ENCODE measurements at regions not wholly inside any gene's neighbourhood (a gene's known extent, or its start where the extent isn't known, plus 50 kb on each side); places are given as distances from the start of the nearest gene placed in this dataset.

DNA sequence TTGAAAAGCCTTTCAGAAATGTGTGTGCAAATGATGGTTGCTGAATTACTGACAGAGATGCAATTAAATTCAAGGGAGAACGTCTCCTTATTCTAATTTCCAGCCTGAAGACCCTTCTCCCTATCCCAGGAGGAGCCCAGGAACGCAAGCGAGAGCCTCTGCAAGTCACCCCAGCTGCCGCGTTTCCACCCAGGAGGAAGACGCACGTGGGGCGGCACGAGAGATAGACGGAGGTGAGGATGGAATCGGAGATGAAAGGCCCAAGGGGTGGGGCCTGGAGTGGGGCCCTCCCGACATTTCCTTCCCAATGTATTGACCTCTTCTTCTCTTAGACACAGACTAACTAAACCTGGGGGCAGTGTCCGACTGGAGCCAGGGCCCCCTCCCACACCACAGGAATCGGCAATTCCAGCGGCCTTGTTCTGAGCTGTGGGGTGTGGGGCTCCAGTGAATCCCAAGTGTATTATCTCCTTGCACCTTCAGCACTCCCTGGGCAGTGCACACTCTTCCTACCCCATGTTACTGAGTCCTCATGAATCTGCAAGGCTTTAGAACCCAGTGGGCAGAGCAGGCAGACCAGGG, 322.5 kb downstream of the AJAP1 start:
- 85 to 89% methylated on average over 15 of the region's 15 CpGs for WGBS, 2 donors
- no peak overlapping the region for H3K4me3 ChIP-seq (ENCODE audit: low read depth, poor library complexity, severe bottlenecking)
- DNase-seq (ENCODE audit: low spot score in 2 of 2) = peak in 1 of 2 donors; percentile 64
- intact Hi-C loops (cut with DNase I; ENCODE audit: low total_unique reads) = no loop called here
- no peak for TF ChIP-seq POLR2A (IDR thresholded peaks at IDR 0.05)
- TF ChIP-seq, protein P1, sequence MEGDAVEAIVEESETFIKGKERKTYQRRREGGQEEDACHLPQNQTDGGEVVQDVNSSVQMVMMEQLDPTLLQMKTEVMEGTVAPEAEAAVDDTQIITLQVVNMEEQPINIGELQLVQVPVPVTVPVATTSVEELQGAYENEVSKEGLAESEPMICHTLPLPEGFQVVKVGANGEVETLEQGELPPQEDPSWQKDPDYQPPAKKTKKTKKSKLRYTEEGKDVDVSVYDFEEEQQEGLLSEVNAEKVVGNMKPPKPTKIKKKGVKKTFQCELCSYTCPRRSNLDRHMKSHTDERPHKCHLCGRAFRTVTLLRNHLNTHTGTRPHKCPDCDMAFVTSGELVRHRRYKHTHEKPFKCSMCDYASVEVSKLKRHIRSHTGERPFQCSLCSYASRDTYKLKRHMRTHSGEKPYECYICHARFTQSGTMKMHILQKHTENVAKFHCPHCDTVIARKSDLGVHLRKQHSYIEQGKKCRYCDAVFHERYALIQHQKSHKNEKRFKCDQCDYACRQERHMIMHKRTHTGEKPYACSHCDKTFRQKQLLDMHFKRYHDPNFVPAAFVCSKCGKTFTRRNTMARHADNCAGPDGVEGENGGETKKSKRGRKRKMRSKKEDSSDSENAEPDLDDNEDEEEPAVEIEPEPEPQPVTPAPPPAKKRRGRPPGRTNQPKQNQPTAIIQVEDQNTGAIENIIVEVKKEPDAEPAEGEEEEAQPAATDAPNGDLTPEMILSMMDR (IDR thresholded peaks at IDR 0.05) = no peak

DNA sequence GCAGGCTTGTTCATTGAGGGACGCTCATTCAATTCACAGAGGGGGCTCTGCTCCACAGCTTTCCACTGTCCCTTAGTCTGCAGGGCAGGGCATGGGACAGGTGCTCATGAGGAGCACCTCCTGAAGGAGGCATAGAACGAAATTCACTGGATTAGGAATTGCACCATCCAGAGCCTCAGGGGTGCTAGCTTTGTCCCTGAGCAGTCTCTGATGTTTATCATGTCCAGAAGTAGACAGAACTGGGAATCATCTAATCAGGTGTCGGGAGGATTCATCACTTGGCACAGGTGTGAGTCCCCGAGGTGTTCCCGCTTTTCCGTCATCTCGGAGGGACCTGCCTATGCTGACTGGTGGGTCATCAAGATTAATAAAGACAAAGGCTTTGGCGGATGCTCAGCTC, 321.4 kb downstream of the AJAP1 start:
- DNase-seq (ENCODE audit: low spot score in 2 of 2) = peak in 1 of 2 donors; percentile 48
- 53 to 78% methylated on average over 8 of the region's 8 CpGs for WGBS, 2 donors
- TF ChIP-seq, protein P1 (IDR thresholded peaks at IDR 0.05) = no peak
- no peak for TF ChIP-seq POLR2A (IDR thresholded peaks at IDR 0.05)
- H3K4me3 ChIP-seq (ENCODE audit: low read depth, poor library complexity, severe bottlenecking) = no peak overlapping the region
- intact Hi-C loops (cut with DNase I; ENCODE audit: low total_unique reads) = no loop called here

DNA sequence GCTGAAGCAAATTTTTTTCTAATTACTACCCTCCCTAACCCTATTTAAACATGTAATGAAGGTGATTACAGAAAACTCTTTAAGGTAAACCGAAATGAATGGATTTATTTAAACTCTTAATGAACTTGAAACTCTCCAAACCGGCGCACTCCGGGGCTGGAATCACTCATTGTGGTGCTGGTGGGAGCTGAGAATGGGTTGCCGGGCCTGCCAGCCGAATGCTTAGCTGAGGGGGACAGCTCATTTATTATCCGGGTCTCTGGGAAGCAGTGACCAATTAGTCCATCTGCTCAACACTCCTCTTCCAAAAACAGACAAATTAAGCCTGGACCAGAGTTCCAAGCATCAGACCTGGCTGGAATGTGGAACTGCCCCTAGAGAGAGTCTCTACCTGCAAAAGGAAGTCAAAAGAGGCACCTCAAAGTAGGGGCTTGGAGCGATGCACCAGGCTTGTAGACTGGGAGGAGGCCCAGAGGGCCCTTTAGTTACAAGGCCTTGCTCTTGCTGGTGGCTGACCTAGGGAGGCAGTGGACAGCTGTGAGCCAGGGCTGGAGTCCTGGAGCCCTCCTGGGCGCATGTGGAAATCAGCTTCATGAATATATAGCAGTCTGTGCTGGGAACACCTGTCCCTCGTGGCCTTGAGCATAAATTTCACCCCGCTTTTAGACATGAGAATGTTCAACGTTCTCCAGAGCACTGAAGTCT, 320.7 kb downstream of the AJAP1 start:
- TF ChIP-seq, protein P1 (IDR thresholded peaks at IDR 0.05) = no peak
- TF ChIP-seq POLR2A (IDR thresholded peaks at IDR 0.05) = no peak
- intact Hi-C loops (cut with DNase I; ENCODE audit: low total_unique reads) = no loop called here
- no peak overlapping the region for H3K4me3 ChIP-seq (ENCODE audit: low read depth, poor library complexity, severe bottlenecking)
- peak in 1 of 2 donors; percentile 70 for DNase-seq (ENCODE audit: low spot score in 2 of 2)
- WGBS, 2 donors = 67 to 84% methylated on average over 12 of the region's 12 CpGs

DNA sequence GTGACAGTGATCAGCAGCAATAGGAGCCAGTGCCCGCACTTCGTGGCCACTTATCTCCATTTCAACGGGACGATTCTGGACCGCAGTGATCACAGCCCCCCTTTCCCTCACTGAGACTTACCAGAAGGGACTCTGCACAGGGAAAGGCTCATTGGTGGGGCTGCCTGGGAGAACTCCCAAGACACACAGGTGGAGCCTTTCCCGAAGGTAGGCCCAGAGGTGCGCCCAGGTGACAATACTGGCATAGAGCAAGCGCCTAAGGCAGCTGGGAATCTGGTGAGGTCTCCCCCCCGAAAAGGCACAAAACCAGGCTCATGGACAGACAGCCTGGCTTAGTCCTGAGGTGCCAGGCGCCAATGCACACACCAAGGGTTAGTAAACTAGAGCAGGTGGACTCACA, 318.9 kb downstream of the AJAP1 start:
- TF ChIP-seq, protein P1 (IDR thresholded peaks at IDR 0.05) = no peak
- TF ChIP-seq POLR2A (IDR thresholded peaks at IDR 0.05) = no peak
- H3K4me3 ChIP-seq (ENCODE audit: low read depth, poor library complexity, severe bottlenecking) = no peak overlapping the region
- 81 to 91% methylated on average over 10 of the region's 10 CpGs for WGBS, 2 donors
- intact Hi-C loops (cut with DNase I; ENCODE audit: low total_unique reads) = no loop called here
- peak in 1 of 2 donors; percentile 32 for DNase-seq (ENCODE audit: low spot score in 2 of 2)

DNA sequence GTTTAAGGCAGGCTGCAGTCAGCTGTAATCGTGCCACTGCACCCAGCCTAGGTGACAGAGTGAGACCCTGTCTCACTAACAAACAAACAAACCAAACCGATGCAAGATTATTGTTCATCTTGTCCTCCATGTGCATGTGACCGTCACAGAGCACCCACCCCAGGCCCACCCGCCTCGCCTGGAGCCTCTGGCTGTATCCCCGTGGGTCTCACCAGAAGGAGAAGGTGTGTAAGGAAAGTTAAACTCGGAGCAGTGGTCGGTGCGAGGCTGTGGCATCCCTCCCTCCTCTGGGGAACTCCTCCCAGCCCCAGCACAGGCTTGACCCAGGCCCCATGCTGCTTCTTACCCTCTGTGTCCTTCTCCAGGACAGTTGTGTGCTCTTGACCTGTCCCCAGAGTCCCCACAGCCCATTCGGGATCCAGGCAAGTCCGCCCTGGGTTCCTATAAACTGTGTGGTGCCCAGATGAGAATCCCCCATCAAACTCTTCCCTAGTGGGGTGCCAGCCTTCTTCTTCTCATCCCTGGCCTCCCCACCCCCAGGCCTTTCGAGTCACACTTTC, 318.4 kb downstream of the AJAP1 start:
- no peak overlapping the region for H3K4me3 ChIP-seq (ENCODE audit: low read depth, poor library complexity, severe bottlenecking)
- 83 to 88% methylated on average over 12 of the region's 12 CpGs for WGBS, 2 donors
- TF ChIP-seq, protein P1 (IDR thresholded peaks at IDR 0.05) = no peak
- no peak for TF ChIP-seq POLR2A (IDR thresholded peaks at IDR 0.05)
- DNase-seq (ENCODE audit: low spot score in 2 of 2) = peak in 1 of 2 donors; percentile 43
- intact Hi-C loops (cut with DNase I; ENCODE audit: low total_unique reads) = no loop called here

All from lower leg skin (tissue), 4 donors.